Kidney epithelial cell (primary cell): ENCODE measurements at regions not wholly inside any gene's neighbourhood (a gene's known extent, or its start where the extent isn't known, plus 50 kb on each side); places are given as distances from the start of the nearest gene placed in this dataset.

ENCODE experiments used
- DNase-seq: peaks from one replicate; pipeline ENCODE4 v3.0.0-alpha.2; 2010; ENCODE audit warnings: low read depth
- H3K27me3 ChIP-seq: 2 replicates; pipeline ENCODE4 v1.6.0; 2011; ENCODE audit warnings: low read length; ENCODE audit not compliant: control insufficient read depth, insufficient read depth
- H3K36me3 ChIP-seq: 2 replicates; pipeline ENCODE4 v1.5.1; 2011; ENCODE audit warnings: low read length; ENCODE audit not compliant: control insufficient read depth, insufficient read depth
- H3K4me3 ChIP-seq: 2 replicates; pipeline ENCODE4 v1.5.1; 2011; ENCODE audit warnings: low read depth, mild to moderate bottlenecking, control low read depth, low read length
- CTCF ChIP-seq: IDR thresholded peaks from 2 replicates; pipeline ENCODE4 v1.5.1; 2011; ENCODE audit warnings: mild to moderate bottlenecking, moderate library complexity, low read length, control low read depth, inconsistent platforms; ENCODE audit not compliant: insufficient read depth, poor library complexity, severe bottlenecking

GRCh38 chr4:143286701-143287571 is 49.7 kb upstream of the GAB1 start:
- peak; percentile 1 for DNase-seq
- H3K36me3 ChIP-seq = no peaks in the 10 kb centered on the region
- H3K27me3 ChIP-seq = no peaks in the 10 kb centered on the region
- H3K4me3 ChIP-seq = no peak overlapping the region
- TF ChIP-seq CTCF = no peak
